WTC11 (cell line): ENCODE measurements at regions not wholly inside any gene's neighbourhood (a gene's known extent, or its start where the extent isn't known, plus 50 kb on each side); places are given as distances from the start of the nearest gene placed in this dataset.

Source experiments
- ATAC-seq: fragments of 200-7000 bp; cut with Tn5 transposase; 2 replicates; pipeline ENCODE4 v1.10.0; 2021; ENCODE audit warnings: mild to moderate bottlenecking, moderate library complexity
- CTCF ChIA-PET: fragments of 300-600 bp; sonication (Branson Sonifier 250); formaldehyde crosslinking; loops from one replicate; lab custom pipeline; 2021; ENCODE audit warnings: antibody characterized with exemption; lab: Charles Lee
- POLR2A ChIA-PET: fragments of 350-600 bp; sonication (Branson Sonifier 250); formaldehyde crosslinking; loops from one replicate; lab custom pipeline; 2021; ENCODE audit warnings: antibody characterized with exemption; lab: Charles Lee
- DNase-seq: peaks from one replicate; pipeline ENCODE4 v3.0.0; 2021; ENCODE audit warnings: low spot score
- H3K27ac Mint-ChIP-seq: 2 replicates; pipeline ENCODE4 v1.8.0; 2021; ENCODE audit warnings: mixed read lengths
- H3K27me3 Mint-ChIP-seq: 2 replicates; pipeline ENCODE4 v1.8.0; 2021; ENCODE audit warnings: low read depth, mild to moderate bottlenecking, moderate library complexity, mixed read lengths
- H3K36me3 Mint-ChIP-seq: 2 replicates; pipeline ENCODE4 v1.8.0; 2021; ENCODE audit warnings: mixed read lengths
- H3K4me1 Mint-ChIP-seq: 2 replicates; pipeline ENCODE4 v1.8.0; 2022; ENCODE audit warnings: mixed read lengths
- H3K4me3 Mint-ChIP-seq: 2 replicates; pipeline ENCODE4 v1.8.0; 2021; ENCODE audit warnings: mild to moderate bottlenecking, moderate library complexity, mixed read lengths
- H3K9me3 Mint-ChIP-seq: 2 replicates; pipeline ENCODE4 v1.8.0; 2021; ENCODE audit warnings: mixed read lengths
- ATF2 ChIP-seq: sonication (generic); formaldehyde crosslinking; IDR thresholded peaks from 2 replicates; pipeline ENCODE4 v1.8.1; 2022; ENCODE audit warnings: low read depth, missing genetic modification reagents, borderline replicate concordance
- CBFB ChIP-seq: sonication (generic); formaldehyde crosslinking; IDR thresholded peaks from 2 replicates; pipeline ENCODE4 v1.8.1; 2022; ENCODE audit warnings: mild to moderate bottlenecking, low read depth, missing genetic modification reagents
- ERG ChIP-seq: fragments of 250-450 bp; sonication (Bioruptor Pico); IDR thresholded peaks from 2 replicates; pipeline ENCODE4 v1.8.0; 2021; ENCODE audit warnings: mild to moderate bottlenecking
- ETV6 ChIP-seq: sonication (generic); formaldehyde crosslinking; IDR thresholded peaks from 2 replicates; pipeline ENCODE4 v1.8.1; 2022; ENCODE audit warnings: mild to moderate bottlenecking, missing genetic modification reagents
- GABPB1 ChIP-seq: sonication (generic); formaldehyde crosslinking; IDR thresholded peaks from 2 replicates; pipeline ENCODE4 v1.8.1; 2023; ENCODE audit warnings: mild to moderate bottlenecking, missing genetic modification reagents
- GTF2I ChIP-seq: fragments of 250-450 bp; sonication (Bioruptor Pico); conservative IDR thresholded peaks from 2 replicates; pipeline ENCODE4 v1.4.0; 2021; ENCODE audit warnings: mild to moderate bottlenecking
- IRF1 ChIP-seq: sonication (generic); formaldehyde crosslinking; IDR thresholded peaks from 2 replicates; pipeline ENCODE4 v1.8.0; 2023; ENCODE audit warnings: missing genetic modification reagents
- NFYB ChIP-seq: sonication (generic); formaldehyde crosslinking; conservative IDR thresholded peaks from 2 replicates; pipeline ENCODE4 v1.8.0; 2022; ENCODE audit warnings: low read depth, missing genetic modification reagents
- SOX15 ChIP-seq: fragments of 250-450 bp; sonication (Bioruptor Pico); IDR thresholded peaks from 2 replicates; pipeline ENCODE4 v1.9.0; 2021; ENCODE audit warnings: mild to moderate bottlenecking
- TCF7 ChIP-seq: sonication (generic); formaldehyde crosslinking; IDR thresholded peaks from 2 replicates; pipeline ENCODE4 v1.8.0; 2022; ENCODE audit warnings: mild to moderate bottlenecking, low read depth, missing genetic modification reagents, moderate library complexity
- USF2 ChIP-seq: sonication (generic); formaldehyde crosslinking; IDR thresholded peaks from 2 replicates; pipeline ENCODE4 v1.8.1; 2023; ENCODE audit warnings: mild to moderate bottlenecking, missing genetic modification reagents, moderate library complexity
- ZNF232 ChIP-seq: sonication (generic); formaldehyde crosslinking; IDR thresholded peaks from 2 replicates; pipeline ENCODE4 v1.8.0; 2022; ENCODE audit warnings: mild to moderate bottlenecking, missing genetic modification reagents
- ZNF416 ChIP-seq: fragments of 250-450 bp; sonication (Bioruptor Pico); IDR thresholded peaks from 2 replicates; pipeline ENCODE4 v1.9.0; 2021; ENCODE audit warnings: mild to moderate bottlenecking, inconsistent platforms
- TF ChIP-seq, protein P1 (sequence below): sonication (generic); formaldehyde crosslinking; IDR thresholded peaks from 2 replicates; pipeline ENCODE4 v1.8.0; 2022; ENCODE audit warnings: mild to moderate bottlenecking, missing genetic modification reagents
- TF ChIP-seq, protein P2 (sequence below): sonication (generic); formaldehyde crosslinking; IDR thresholded peaks from 2 replicates; pipeline ENCODE4 v1.8.1; 2022; ENCODE audit warnings: mild to moderate bottlenecking, moderate library complexity, missing genetic modification reagents
- TF ChIP-seq, protein P3 (sequence below): sonication (generic); formaldehyde crosslinking; IDR thresholded peaks from 2 replicates; pipeline ENCODE4 v1.8.1; 2023; ENCODE audit warnings: mild to moderate bottlenecking, missing genetic modification reagents
- TF ChIP-seq, protein P4 (sequence below): sonication (generic); formaldehyde crosslinking; IDR thresholded peaks from 2 replicates; pipeline ENCODE4 v1.8.1; 2023; ENCODE audit warnings: mild to moderate bottlenecking, missing genetic modification reagents, moderate library complexity

GRCh38 chr16:72704746-72705372 lies 343.1 kb downstream of the ZFHX3 start:
- POLR2A ChIA-PET: no interaction called here
- no peak overlapping the region for H3K27ac Mint-ChIP-seq

More at GRCh38 chr16:72704746-72705372, 343.1 kb downstream of the ZFHX3 start:
- TF ChIP-seq ATF2 (CRISPR knock-in tag): no peak
- no peak for TF ChIP-seq ZNF232
- TF ChIP-seq, protein P1, sequence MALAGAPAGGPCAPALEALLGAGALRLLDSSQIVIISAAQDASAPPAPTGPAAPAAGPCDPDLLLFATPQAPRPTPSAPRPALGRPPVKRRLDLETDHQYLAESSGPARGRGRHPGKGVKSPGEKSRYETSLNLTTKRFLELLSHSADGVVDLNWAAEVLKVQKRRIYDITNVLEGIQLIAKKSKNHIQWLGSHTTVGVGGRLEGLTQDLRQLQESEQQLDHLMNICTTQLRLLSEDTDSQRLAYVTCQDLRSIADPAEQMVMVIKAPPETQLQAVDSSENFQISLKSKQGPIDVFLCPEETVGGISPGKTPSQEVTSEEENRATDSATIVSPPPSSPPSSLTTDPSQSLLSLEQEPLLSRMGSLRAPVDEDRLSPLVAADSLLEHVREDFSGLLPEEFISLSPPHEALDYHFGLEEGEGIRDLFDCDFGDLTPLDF (CRISPR knock-in tag): no peak
- no peak for TF ChIP-seq USF2 (CRISPR knock-in tag)
- TF ChIP-seq IRF1 (CRISPR knock-in tag): no peak
- TF ChIP-seq GABPB1: no peak
- TF ChIP-seq ETV6 (CRISPR knock-in tag): no peak
- TF ChIP-seq TCF7 (CRISPR knock-in tag): no peak
- TF ChIP-seq, protein P2, sequence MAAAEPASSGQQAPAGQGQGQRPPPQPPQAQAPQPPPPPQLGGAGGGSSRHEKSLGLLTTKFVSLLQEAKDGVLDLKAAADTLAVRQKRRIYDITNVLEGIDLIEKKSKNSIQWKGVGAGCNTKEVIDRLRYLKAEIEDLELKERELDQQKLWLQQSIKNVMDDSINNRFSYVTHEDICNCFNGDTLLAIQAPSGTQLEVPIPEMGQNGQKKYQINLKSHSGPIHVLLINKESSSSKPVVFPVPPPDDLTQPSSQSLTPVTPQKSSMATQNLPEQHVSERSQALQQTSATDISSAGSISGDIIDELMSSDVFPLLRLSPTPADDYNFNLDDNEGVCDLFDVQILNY: no peak
- TF ChIP-seq ZNF416 (CRISPR knock-in tag): no peak
- TF ChIP-seq, protein P3, sequence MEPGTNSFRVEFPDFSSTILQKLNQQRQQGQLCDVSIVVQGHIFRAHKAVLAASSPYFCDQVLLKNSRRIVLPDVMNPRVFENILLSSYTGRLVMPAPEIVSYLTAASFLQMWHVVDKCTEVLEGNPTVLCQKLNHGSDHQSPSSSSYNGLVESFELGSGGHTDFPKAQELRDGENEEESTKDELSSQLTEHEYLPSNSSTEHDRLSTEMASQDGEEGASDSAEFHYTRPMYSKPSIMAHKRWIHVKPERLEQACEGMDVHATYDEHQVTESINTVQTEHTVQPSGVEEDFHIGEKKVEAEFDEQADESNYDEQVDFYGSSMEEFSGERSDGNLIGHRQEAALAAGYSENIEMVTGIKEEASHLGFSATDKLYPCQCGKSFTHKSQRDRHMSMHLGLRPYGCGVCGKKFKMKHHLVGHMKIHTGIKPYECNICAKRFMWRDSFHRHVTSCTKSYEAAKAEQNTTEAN (CRISPR knock-in tag): no peak
- no peak for TF ChIP-seq SOX15 (CRISPR knock-in tag)
- no peak for TF ChIP-seq ERG (CRISPR knock-in tag)
- no peak for TF ChIP-seq NFYB (CRISPR knock-in tag)
- TF ChIP-seq GTF2I (CRISPR knock-in tag): no peak
- TF ChIP-seq, protein P4, sequence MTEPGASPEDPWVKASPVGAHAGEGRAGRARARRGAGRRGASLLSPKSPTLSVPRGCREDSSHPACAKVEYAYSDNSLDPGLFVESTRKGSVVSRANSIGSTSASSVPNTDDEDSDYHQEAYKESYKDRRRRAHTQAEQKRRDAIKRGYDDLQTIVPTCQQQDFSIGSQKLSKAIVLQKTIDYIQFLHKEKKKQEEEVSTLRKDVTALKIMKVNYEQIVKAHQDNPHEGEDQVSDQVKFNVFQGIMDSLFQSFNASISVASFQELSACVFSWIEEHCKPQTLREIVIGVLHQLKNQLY (CRISPR knock-in tag): no peak
- TF ChIP-seq CBFB (CRISPR knock-in tag): no peak
- Mint-ChIP-seq H3K27me3 (no peaks in the 10 kb centered on the region), H3K36me3 (peaks cover 4% of the 10 kb centered on the region), H3K4me1 (no peaks in the 10 kb centered on the region), H3K4me3 (no peak overlapping the region), H3K9me3 (peaks cover 4% of the 10 kb centered on the region)
- ATAC-seq (no peak), DNase-seq (no peak)
- CTCF ChIA-PET: no interaction called here
